Peyer's patch (tissue), 4 donors: ENCODE measurements at regions not wholly inside any gene's neighbourhood (a gene's known extent, or its start where the extent isn't known, plus 50 kb on each side); places are given as distances from the start of the nearest gene placed in this dataset.
A peak's percentile ranks its signal among the peaks of the same experiment; 100 is the strongest.
"Not testable (repeated sequence)": the region's sequence is repeated elsewhere in the genome, so short reads cannot be mapped to it uniquely, and the experiment has no call there.

ENCODE experiments used
- DNase-seq, 3 donors: peaks; one replicate each; pipeline ENCODE4 v3.0.0-alpha.2; 2017 to 2019
- H3K27ac ChIP-seq, 4 donors: fragments of 200-600 bp; sonication (generic); one replicate each; pipeline ENCODE4 v1.5.1; 2016 to 2019
- H3K27me3 ChIP-seq, 2 donors: fragments of 200-600 bp; sonication (generic); one replicate each; pipeline ENCODE4 v1.5.1; 2019
- H3K36me3 ChIP-seq, 3 donors: fragments of 200-600 bp; sonication (generic); one replicate each; pipeline ENCODE4 v1.5.1; 2016 to 2019
- H3K4me1 ChIP-seq, 4 donors: fragments of 200-600 bp; sonication (generic); one replicate each; pipeline ENCODE4 v1.5.1; 2016 to 2019
- H3K4me3 ChIP-seq, 4 donors: fragments of 200-600 bp; sonication (generic); 1 replicate in 3 of 4; 2 replicates in 1 of 4; pipeline ENCODE4 v1.5.1; 2016 to 2019; ENCODE audit warnings: mild to moderate bottlenecking in 1 of 4
- H3K9me3 ChIP-seq, 4 donors: fragments of 200-600 bp; sonication (generic); one replicate each; pipeline ENCODE4 v1.5.1; 2016 to 2019; ENCODE audit warnings: mild to moderate bottlenecking in 1 of 4
- CTCF ChIP-seq, 6 experiments: fragments of 450-650 bp in 4 of 6; fragments of 200-600 bp in 2 of 6; sonication (generic) in 1 of 6; IDR thresholded peaks; one replicate each; pipeline ENCODE4 v1.5.1; 2017 to 2019; ENCODE audit warnings: antibody characterized with exemption in 6 of 6, mild to moderate bottlenecking in 3 of 6, moderate library complexity in 1 of 6
- POLR2A ChIP-seq, 2 donors: fragments of 450-650 bp; IDR thresholded peaks; one replicate each; pipeline ENCODE4 v1.5.1; 2017; ENCODE audit warnings: antibody characterized with exemption in 2 of 2, mild to moderate bottlenecking in 2 of 2, moderate library complexity in 2 of 2

- Histone ChIP-seq H3K36me3 (no peaks in the 10 kb centered on the region), H3K9me3 (no peaks in the 10 kb centered on the region), H3K27me3 (no peaks in the 10 kb centered on the region), H3K4me1 (no peaks in the 10 kb centered on the region), H3K27ac (no peak overlapping the region), H3K4me3 (no peak overlapping the region)
- TF ChIP-seq POLR2A (IDR thresholded peaks at IDR 0.05) (no peak), CTCF (IDR thresholded peaks at IDR 0.05) (no peak)
- DNase-seq = no peak
These were observed 160.2 kb downstream of the IGLL1 start for GRCh38 chr22:23419931-23420330.

GRCh38 chr22:23419171-23419570, 160.9 kb downstream of the IGLL1 start:
- no peaks in the 10 kb centered on the region for H3K9me3 ChIP-seq
- no peaks in the 10 kb centered on the region for H3K36me3 ChIP-seq
- no peak overlapping the region for H3K27ac ChIP-seq
- H3K4me3 ChIP-seq = no peak overlapping the region
- no peak for DNase-seq
- H3K27me3 ChIP-seq = no peaks in the 10 kb centered on the region
- no peak for TF ChIP-seq POLR2A (IDR thresholded peaks at IDR 0.05)
- TF ChIP-seq CTCF (IDR thresholded peaks at IDR 0.05) = no peak
- no peaks in the 10 kb centered on the region for H3K4me1 ChIP-seq

- DNase-seq = no peak
- Histone ChIP-seq H3K4me1 (no peaks in the 10 kb centered on the region), H3K36me3 (no peaks in the 10 kb centered on the region), H3K27me3 (no peaks in the 10 kb centered on the region), H3K27ac (no peak overlapping the region), H3K9me3 (no peaks in the 10 kb centered on the region), H3K4me3 (no peak overlapping the region)
- TF ChIP-seq CTCF (IDR thresholded peaks at IDR 0.05) = no peak
- no peak for TF ChIP-seq POLR2A (IDR thresholded peaks at IDR 0.05)
These were observed 161.8 kb downstream of the IGLL1 start for GRCh38 chr22:23418159-23418788.

- H3K9me3 ChIP-seq = not testable (repeated sequence)
These were observed 162.8 kb downstream of the IGLL1 start for GRCh38 chr22:23417327-23417726.

GRCh38 chr22:23416169-23416690, 163.9 kb downstream of the IGLL1 start:
- H3K36me3 ChIP-seq, H3K4me1 ChIP-seq, DNase-seq, H3K9me3 ChIP-seq, H3K4me3 ChIP-seq, H3K27ac ChIP-seq, H3K27me3 ChIP-seq: not testable (repeated sequence)

More at GRCh38 chr22:23417327-23417726, 162.8 kb downstream of the IGLL1 start:
- H3K27me3 ChIP-seq, H3K4me1 ChIP-seq, H3K27ac ChIP-seq, H3K4me3 ChIP-seq, DNase-seq, H3K36me3 ChIP-seq: not testable (repeated sequence)

- Histone ChIP-seq H3K36me3 (no peaks in the 10 kb centered on the region), H3K27me3 (no peaks in the 10 kb centered on the region), H3K27ac (no peak overlapping the region), H3K4me1 (no peaks in the 10 kb centered on the region), H3K9me3 (no peaks in the 10 kb centered on the region), H3K4me3 (no peak overlapping the region)
- peak in 1 of 3 donors; percentile 35 for DNase-seq
- no peak for TF ChIP-seq CTCF (IDR thresholded peaks at IDR 0.05)
- TF ChIP-seq POLR2A (IDR thresholded peaks at IDR 0.05) = no peak
These were observed 164.6 kb downstream of the IGLL1 start for GRCh38 chr22:23415490-23415851.
